Liver (tissue), 8 donors: ENCODE measurements at regions not wholly inside any gene's neighbourhood (a gene's known extent, or its start where the extent isn't known, plus 50 kb on each side); places are given as distances from the start of the nearest gene placed in this dataset.

Experiments used
- DNase-seq: peaks from one replicate; pipeline ENCODE4 v3.0.0-alpha.2; 2017; ENCODE audit warnings: low spot score
- H3K27ac ChIP-seq, 2 donors: one replicate each; pipeline ENCODE4 v1.7.0; 2013; ENCODE audit warnings: inconsistent platforms in 2 of 2, low read length in 2 of 2, control low read depth in 1 of 2, low read depth in 1 of 2, mild to moderate bottlenecking in 1 of 2
- H3K27me3 ChIP-seq, 4 donors: one replicate each; pipeline versions ENCODE4 v1.6.1 to v1.7.0; 2013; ENCODE audit warnings: low read length in 3 of 4, inconsistent platforms in 1 of 4, mild to moderate bottlenecking in 1 of 4, moderate library complexity in 1 of 4; ENCODE audit not compliant: control insufficient read depth in 4 of 4, insufficient read depth in 4 of 4
- H3K36me3 ChIP-seq, 4 donors: one replicate each; pipeline versions ENCODE4 v1.6.1 to v1.7.0; 2013; ENCODE audit warnings: low read length in 3 of 4, mild to moderate bottlenecking in 3 of 4, low read depth in 1 of 4, moderate library complexity in 1 of 4; ENCODE audit not compliant: control insufficient read depth in 4 of 4, insufficient read depth in 3 of 4
- H3K4me1 ChIP-seq, 4 donors: one replicate each; pipeline versions ENCODE4 v1.6.1 to v1.7.0; 2013; ENCODE audit warnings: low read length in 3 of 4, mild to moderate bottlenecking in 3 of 4, moderate library complexity in 1 of 4; ENCODE audit not compliant: control insufficient read depth in 4 of 4, insufficient read depth in 4 of 4
- H3K4me3 ChIP-seq, 3 donors: one replicate each; pipeline versions ENCODE4 v1.6.1 to v1.7.0; 2013; ENCODE audit warnings: low read length in 3 of 3, control low read depth in 1 of 3, low read depth in 1 of 3, mild to moderate bottlenecking in 1 of 3
- H3K9ac ChIP-seq, 2 donors: one replicate each; pipeline ENCODE4 v1.7.0; 2013; ENCODE audit warnings: low read length in 2 of 2, mild to moderate bottlenecking in 2 of 2, moderate library complexity in 2 of 2, control low read depth in 1 of 2, low read depth in 1 of 2
- H3K9me3 ChIP-seq, 4 donors: one replicate each; pipeline versions ENCODE4 v1.6.1 to v1.7.0; 2013; ENCODE audit warnings: low read length in 3 of 4; ENCODE audit not compliant: control insufficient read depth in 4 of 4
- EGR1 ChIP-seq, 2 donors: IDR thresholded peaks; 2 replicates each; pipeline ENCODE4 v1.6.1; 2016 to 2018; ENCODE audit warnings: antibody characterized with exemption in 2 of 2, low read depth in 2 of 2
- FOXA1 ChIP-seq: IDR thresholded peaks from 2 replicates; pipeline ENCODE4 v1.6.1; 2016; ENCODE audit warnings: antibody characterized with exemption
- FOXA2 ChIP-seq: IDR thresholded peaks from 2 replicates; pipeline ENCODE4 v1.6.1; 2016; ENCODE audit warnings: antibody characterized with exemption
- GABPA ChIP-seq, 2 donors: IDR thresholded peaks in 1 of 2; conservative IDR thresholded peaks in 1 of 2; 2 replicates each; pipeline ENCODE4 v1.6.1; 2016; ENCODE audit warnings: antibody characterized with exemption in 2 of 2, mild to moderate bottlenecking in 1 of 2, moderate library complexity in 1 of 2
- HNF4A ChIP-seq, 2 donors: conservative IDR thresholded peaks; 2 replicates each; pipeline ENCODE4 v1.6.1; 2016; ENCODE audit warnings: antibody characterized with exemption in 2 of 2, mild to moderate bottlenecking in 2 of 2
- HNF4G ChIP-seq: IDR thresholded peaks from 2 replicates; pipeline ENCODE4 v1.6.1; 2016; ENCODE audit warnings: antibody characterized with exemption
- JUND ChIP-seq, 2 donors: IDR thresholded peaks; 2 replicates each; pipeline ENCODE4 v1.6.1; 2016; ENCODE audit warnings: antibody characterized with exemption in 2 of 2
- NR2F2 ChIP-seq: IDR thresholded peaks from 2 replicates; pipeline ENCODE4 v1.6.1; 2016; ENCODE audit warnings: antibody characterized with exemption
- RAD21 ChIP-seq, 2 donors: IDR thresholded peaks; 2 replicates each; pipeline ENCODE4 v1.6.1; 2016; ENCODE audit warnings: antibody characterized with exemption in 2 of 2, mild to moderate bottlenecking in 2 of 2
- RXRA ChIP-seq, 2 donors: IDR thresholded peaks; 2 replicates each; pipeline ENCODE4 v1.6.1; 2017 to 2018; ENCODE audit warnings: antibody characterized with exemption in 2 of 2, mild to moderate bottlenecking in 1 of 2
- SP1 ChIP-seq: IDR thresholded peaks from 2 replicates; pipeline ENCODE4 v1.6.1; 2018; ENCODE audit warnings: antibody characterized with exemption, mild to moderate bottlenecking
- TAF1 ChIP-seq: conservative IDR thresholded peaks from 2 replicates; pipeline ENCODE4 v1.6.1; 2016; ENCODE audit warnings: antibody characterized with exemption, mild to moderate bottlenecking
- YY1 ChIP-seq: IDR thresholded peaks from 2 replicates; pipeline ENCODE4 v1.6.1; 2016; ENCODE audit warnings: antibody characterized with exemption, mild to moderate bottlenecking
- WGBS: extraction: QIAGEN DNeasy Blood & Tissue Kit; methylation state at CpG from one replicate; pipeline ENCODE4 v1.1.7; 2013; 5-methylcytosine and 5-hydroxymethylcytosine counted together
- TF ChIP-seq, protein P1 (sequence below): IDR thresholded peaks from 2 replicates; pipeline ENCODE4 v1.6.1; 2016; ENCODE audit warnings: antibody characterized with exemption, mild to moderate bottlenecking
- TF ChIP-seq, protein P2 (sequence below): fragments of 150-350 bp; IDR thresholded peaks from 2 replicates; pipeline ENCODE4 v1.5.1; 2017; ENCODE audit warnings: improper control_type of control experiment, low read depth, low read length; ENCODE audit not compliant: missing input control
- TF ChIP-seq, protein P3 (sequence below): IDR thresholded peaks from 2 replicates; pipeline ENCODE4 v1.6.1; 2016; ENCODE audit warnings: antibody characterized with exemption
- TF ChIP-seq, protein P4 (sequence below): IDR thresholded peaks from 2 replicates; pipeline ENCODE4 v1.6.1; 2016; ENCODE audit warnings: antibody characterized with exemption
- TF ChIP-seq, protein P5 (sequence below): IDR thresholded peaks from 2 replicates; pipeline ENCODE4 v1.6.1; 2016; ENCODE audit warnings: antibody characterized with exemption
- donor health status: healthy.
- donor health status: healthy.
- donor health status: healthy.
- donor health status: healthy.
- donor health status: healthy.

DNA sequence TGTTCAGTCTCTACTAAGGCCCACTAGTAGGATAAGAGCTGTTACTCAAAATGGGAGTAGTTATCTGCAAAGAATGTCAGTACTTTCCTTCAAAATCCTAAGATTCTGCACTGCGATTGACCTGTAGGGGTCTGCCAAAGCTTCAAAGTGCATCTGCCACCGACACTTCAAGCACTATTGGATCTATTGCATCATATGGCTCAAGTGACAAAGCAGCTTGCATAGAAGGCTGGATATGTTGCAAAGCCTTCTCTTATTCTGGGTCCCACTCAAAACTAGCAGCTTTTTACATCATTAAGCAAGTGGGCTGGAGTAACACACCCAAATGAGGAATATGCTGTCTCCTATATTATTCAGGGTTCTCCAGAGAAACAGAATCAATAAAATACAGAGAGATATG is 115.4 kb upstream of the EMCN start:
- no peak overlapping the region for H3K27ac ChIP-seq
- no peak overlapping the region for H3K4me3 ChIP-seq

DNA sequence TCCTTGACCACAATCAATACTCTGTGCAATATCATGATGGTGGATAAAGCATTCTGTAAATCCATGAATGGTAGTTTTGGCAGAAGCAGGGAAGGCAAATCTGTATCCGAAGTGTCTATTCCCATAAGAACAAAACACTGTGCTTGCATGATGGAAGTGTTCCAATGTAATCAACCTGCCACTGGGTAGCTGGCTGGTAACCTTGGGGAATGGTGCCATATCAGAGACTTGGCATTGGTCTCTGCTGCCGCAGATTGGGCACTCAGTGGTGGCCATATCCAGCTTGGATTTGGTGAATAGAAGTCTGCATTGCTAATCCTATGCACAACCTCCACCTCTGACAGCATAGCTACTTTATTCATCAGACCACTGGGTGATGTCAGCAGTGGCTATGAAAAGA is 114.3 kb upstream of the EMCN start:
- Histone ChIP-seq H3K4me3 (no peak overlapping the region), H3K9me3 (no peaks in the 10 kb centered on the region), H3K4me1 (peaks cover 0 to 13% (median 4%) of the 10 kb centered on the region in 4 donors), H3K27me3 (no peaks in the 10 kb centered on the region), H3K27ac (no peak overlapping the region), H3K9ac (no peak overlapping the region), H3K36me3 (no peaks in the 10 kb centered on the region)
- WGBS: 41% methylated on average over 2 of the region's 2 CpGs
- peak in 1 of 2 donors; percentile 13 for TF ChIP-seq RXRA (IDR thresholded peaks at IDR 0.05)
- TF ChIP-seq FOXA2: peak; percentile 74
- no peak for TF ChIP-seq GABPA (IDR thresholded peaks at IDR 0.05 in 1 of 2, conservative IDR thresholded peaks at IDR 0.05 in 1 of 2)
- peak in 1 of 2 donors; percentile 4 for TF ChIP-seq RAD21 (IDR thresholded peaks at IDR 0.05)
- TF ChIP-seq YY1: peak; percentile 31
- no peak for TF ChIP-seq JUND (IDR thresholded peaks at IDR 0.05)
- TF ChIP-seq FOXA1: peak; percentile 60
- no peak for DNase-seq

More for the DNA sequence above, 115.4 kb upstream of the EMCN start:
- Histone ChIP-seq H3K36me3 (no peaks in the 10 kb centered on the region), H3K4me1 (peaks cover 0 to 13% (median 4%) of the 10 kb centered on the region in 4 donors), H3K27me3 (no peaks in the 10 kb centered on the region), H3K9me3 (no peaks in the 10 kb centered on the region), H3K9ac (no peak overlapping the region)
- WGBS: 66% methylated on average over 2 of the region's 2 CpGs
- no peak for TF ChIP-seq RXRA (IDR thresholded peaks at IDR 0.05)
- no peak for TF ChIP-seq EGR1 (IDR thresholded peaks at IDR 0.05; ENCODE audit: low read depth in 2 of 2)
- TF ChIP-seq, protein P1, sequence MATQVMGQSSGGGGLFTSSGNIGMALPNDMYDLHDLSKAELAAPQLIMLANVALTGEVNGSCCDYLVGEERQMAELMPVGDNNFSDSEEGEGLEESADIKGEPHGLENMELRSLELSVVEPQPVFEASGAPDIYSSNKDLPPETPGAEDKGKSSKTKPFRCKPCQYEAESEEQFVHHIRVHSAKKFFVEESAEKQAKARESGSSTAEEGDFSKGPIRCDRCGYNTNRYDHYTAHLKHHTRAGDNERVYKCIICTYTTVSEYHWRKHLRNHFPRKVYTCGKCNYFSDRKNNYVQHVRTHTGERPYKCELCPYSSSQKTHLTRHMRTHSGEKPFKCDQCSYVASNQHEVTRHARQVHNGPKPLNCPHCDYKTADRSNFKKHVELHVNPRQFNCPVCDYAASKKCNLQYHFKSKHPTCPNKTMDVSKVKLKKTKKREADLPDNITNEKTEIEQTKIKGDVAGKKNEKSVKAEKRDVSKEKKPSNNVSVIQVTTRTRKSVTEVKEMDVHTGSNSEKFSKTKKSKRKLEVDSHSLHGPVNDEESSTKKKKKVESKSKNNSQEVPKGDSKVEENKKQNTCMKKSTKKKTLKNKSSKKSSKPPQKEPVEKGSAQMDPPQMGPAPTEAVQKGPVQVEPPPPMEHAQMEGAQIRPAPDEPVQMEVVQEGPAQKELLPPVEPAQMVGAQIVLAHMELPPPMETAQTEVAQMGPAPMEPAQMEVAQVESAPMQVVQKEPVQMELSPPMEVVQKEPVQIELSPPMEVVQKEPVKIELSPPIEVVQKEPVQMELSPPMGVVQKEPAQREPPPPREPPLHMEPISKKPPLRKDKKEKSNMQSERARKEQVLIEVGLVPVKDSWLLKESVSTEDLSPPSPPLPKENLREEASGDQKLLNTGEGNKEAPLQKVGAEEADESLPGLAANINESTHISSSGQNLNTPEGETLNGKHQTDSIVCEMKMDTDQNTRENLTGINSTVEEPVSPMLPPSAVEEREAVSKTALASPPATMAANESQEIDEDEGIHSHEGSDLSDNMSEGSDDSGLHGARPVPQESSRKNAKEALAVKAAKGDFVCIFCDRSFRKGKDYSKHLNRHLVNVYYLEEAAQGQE: no peak
- no peak for TF ChIP-seq JUND (IDR thresholded peaks at IDR 0.05)
- TF ChIP-seq YY1: no peak
- no peak for TF ChIP-seq HNF4A (conservative IDR thresholded peaks at IDR 0.05)
- no peak for TF ChIP-seq TAF1
- TF ChIP-seq FOXA2: no peak
- no peak for TF ChIP-seq RAD21 (IDR thresholded peaks at IDR 0.05)
- TF ChIP-seq, protein P2, sequence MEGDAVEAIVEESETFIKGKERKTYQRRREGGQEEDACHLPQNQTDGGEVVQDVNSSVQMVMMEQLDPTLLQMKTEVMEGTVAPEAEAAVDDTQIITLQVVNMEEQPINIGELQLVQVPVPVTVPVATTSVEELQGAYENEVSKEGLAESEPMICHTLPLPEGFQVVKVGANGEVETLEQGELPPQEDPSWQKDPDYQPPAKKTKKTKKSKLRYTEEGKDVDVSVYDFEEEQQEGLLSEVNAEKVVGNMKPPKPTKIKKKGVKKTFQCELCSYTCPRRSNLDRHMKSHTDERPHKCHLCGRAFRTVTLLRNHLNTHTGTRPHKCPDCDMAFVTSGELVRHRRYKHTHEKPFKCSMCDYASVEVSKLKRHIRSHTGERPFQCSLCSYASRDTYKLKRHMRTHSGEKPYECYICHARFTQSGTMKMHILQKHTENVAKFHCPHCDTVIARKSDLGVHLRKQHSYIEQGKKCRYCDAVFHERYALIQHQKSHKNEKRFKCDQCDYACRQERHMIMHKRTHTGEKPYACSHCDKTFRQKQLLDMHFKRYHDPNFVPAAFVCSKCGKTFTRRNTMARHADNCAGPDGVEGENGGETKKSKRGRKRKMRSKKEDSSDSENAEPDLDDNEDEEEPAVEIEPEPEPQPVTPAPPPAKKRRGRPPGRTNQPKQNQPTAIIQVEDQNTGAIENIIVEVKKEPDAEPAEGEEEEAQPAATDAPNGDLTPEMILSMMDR: no peak
- TF ChIP-seq GABPA (IDR thresholded peaks at IDR 0.05 in 1 of 2, conservative IDR thresholded peaks at IDR 0.05 in 1 of 2): no peak
- TF ChIP-seq, protein P3, sequence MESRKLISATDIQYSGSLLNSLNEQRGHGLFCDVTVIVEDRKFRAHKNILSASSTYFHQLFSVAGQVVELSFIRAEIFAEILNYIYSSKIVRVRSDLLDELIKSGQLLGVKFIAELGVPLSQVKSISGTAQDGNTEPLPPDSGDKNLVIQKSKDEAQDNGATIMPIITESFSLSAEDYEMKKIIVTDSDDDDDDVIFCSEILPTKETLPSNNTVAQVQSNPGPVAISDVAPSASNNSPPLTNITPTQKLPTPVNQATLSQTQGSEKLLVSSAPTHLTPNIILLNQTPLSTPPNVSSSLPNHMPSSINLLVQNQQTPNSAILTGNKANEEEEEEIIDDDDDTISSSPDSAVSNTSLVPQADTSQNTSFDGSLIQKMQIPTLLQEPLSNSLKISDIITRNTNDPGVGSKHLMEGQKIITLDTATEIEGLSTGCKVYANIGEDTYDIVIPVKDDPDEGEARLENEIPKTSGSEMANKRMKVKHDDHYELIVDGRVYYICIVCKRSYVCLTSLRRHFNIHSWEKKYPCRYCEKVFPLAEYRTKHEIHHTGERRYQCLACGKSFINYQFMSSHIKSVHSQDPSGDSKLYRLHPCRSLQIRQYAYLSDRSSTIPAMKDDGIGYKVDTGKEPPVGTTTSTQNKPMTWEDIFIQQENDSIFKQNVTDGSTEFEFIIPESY: no peak
- no peak for TF ChIP-seq SP1
- TF ChIP-seq, protein P4, sequence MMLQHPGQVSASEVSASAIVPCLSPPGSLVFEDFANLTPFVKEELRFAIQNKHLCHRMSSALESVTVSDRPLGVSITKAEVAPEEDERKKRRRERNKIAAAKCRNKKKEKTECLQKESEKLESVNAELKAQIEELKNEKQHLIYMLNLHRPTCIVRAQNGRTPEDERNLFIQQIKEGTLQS: no peak
- no peak for TF ChIP-seq HNF4G
- TF ChIP-seq, protein P5, sequence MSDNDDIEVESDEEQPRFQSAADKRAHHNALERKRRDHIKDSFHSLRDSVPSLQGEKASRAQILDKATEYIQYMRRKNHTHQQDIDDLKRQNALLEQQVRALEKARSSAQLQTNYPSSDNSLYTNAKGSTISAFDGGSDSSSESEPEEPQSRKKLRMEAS: no peak
- TF ChIP-seq FOXA1: no peak
- TF ChIP-seq NR2F2: no peak
- DNase-seq: no peak
